ENCODE measurements at regions not wholly inside any gene's neighbourhood (a gene's known extent, or its start where the extent isn't known, plus 50 kb on each side); places are given as distances from the start of the nearest gene placed in this dataset.

DNA sequence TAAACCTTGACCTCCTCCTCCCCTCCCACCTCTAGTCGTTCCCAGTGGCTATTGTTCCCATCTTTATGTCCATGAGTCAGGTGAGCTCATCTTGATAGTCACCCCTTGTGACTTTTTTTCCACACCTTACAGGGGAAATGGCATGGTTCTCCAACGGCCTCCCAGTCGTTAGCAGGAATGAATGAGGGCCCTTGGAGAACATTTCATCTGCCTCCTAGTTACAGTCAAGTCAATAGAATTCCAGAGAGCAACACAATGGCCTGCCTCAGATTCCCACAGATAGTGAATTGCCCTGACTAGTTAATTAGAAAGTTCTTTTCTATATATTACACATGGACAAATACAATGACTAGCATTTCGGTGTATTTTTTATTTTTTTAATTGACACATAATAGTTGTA is 262.6 kb downstream of the ATPSCKMT start:
- peaks cover 14% of the 10 kb centered on the region for H3K9me3 ChIP-seq (replicated peaks)
- no peak overlapping the region for H3K27ac ChIP-seq (replicated peaks)
- no peaks in the 10 kb centered on the region for H3K36me3 ChIP-seq
- H3K27me3 ChIP-seq (ENCODE audit: low read depth): no peaks in the 10 kb centered on the region
- intact Hi-C loops (cut with micrococcal nuclease): no loop called here
- H3K4me1 ChIP-seq: no peaks in the 10 kb centered on the region
- DNase-seq: no peak
- no peak overlapping the region for H3K4me3 ChIP-seq
- TF ChIP-seq, protein P1, sequence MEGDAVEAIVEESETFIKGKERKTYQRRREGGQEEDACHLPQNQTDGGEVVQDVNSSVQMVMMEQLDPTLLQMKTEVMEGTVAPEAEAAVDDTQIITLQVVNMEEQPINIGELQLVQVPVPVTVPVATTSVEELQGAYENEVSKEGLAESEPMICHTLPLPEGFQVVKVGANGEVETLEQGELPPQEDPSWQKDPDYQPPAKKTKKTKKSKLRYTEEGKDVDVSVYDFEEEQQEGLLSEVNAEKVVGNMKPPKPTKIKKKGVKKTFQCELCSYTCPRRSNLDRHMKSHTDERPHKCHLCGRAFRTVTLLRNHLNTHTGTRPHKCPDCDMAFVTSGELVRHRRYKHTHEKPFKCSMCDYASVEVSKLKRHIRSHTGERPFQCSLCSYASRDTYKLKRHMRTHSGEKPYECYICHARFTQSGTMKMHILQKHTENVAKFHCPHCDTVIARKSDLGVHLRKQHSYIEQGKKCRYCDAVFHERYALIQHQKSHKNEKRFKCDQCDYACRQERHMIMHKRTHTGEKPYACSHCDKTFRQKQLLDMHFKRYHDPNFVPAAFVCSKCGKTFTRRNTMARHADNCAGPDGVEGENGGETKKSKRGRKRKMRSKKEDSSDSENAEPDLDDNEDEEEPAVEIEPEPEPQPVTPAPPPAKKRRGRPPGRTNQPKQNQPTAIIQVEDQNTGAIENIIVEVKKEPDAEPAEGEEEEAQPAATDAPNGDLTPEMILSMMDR (IDR thresholded peaks at IDR 0.05; ENCODE audit: borderline replicate concordance): no peak

DNA sequence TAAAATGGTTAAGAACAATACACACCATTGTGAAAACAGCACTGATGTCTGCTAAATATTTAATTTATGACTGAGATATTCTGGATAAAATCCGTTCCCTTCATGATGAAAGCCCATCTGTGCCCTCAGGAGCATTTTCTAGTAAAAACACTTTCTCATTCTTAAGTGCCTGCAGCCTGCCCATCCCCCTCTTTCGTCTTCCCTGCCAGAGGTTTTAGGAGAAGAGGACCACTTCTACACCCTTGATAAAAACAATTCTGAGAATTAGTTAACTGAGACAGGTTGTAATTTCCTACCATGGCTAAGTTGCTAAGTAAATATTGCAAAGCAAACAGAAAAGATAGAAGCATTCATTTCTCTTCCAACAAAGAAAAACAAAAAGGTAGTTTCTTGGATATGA is 272.6 kb downstream of the ATPSCKMT start:
- Histone ChIP-seq H3K36me3 (no peaks in the 10 kb centered on the region), H3K4me3 (no peak overlapping the region), H3K9me3 (replicated peaks) (no peaks in the 10 kb centered on the region), H3K27ac (replicated peaks) (no peak overlapping the region), H3K4me1 (no peaks in the 10 kb centered on the region), H3K27me3 (ENCODE audit: low read depth) (no peaks in the 10 kb centered on the region)
- DNase-seq: no peak
- TF ChIP-seq, protein P1 (IDR thresholded peaks at IDR 0.05; ENCODE audit: borderline replicate concordance): no peak
- intact Hi-C loops (cut with micrococcal nuclease): no loop called here

DNA sequence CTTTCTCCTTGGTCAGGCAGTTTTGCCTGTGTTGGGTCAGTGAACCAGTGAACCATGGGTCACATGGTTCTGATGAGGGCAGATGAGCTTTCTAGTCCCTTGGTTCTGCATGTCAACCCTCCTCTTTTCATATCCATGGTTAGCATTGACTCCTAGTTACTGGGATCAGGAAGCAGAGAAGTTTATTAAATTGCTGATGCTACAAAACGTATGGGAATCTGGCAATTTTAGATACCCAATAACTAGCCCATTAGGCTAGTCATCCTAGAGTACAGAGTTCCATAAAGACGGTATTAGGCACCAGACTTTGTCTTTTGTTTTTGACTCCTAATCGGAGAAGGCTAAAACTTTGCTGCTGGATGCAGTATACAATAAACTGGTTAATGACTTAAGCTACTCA is 273.1 kb downstream of the ATPSCKMT start:
- Histone ChIP-seq H3K27me3 (ENCODE audit: low read depth) (no peaks in the 10 kb centered on the region), H3K4me3 (no peak overlapping the region), H3K27ac (replicated peaks) (no peak overlapping the region), H3K36me3 (no peaks in the 10 kb centered on the region), H3K4me1 (no peaks in the 10 kb centered on the region), H3K9me3 (replicated peaks) (no peaks in the 10 kb centered on the region)
- no peak for DNase-seq
- TF ChIP-seq, protein P1 (IDR thresholded peaks at IDR 0.05; ENCODE audit: borderline replicate concordance): no peak
- intact Hi-C loops (cut with micrococcal nuclease): no loop called here

DNA sequence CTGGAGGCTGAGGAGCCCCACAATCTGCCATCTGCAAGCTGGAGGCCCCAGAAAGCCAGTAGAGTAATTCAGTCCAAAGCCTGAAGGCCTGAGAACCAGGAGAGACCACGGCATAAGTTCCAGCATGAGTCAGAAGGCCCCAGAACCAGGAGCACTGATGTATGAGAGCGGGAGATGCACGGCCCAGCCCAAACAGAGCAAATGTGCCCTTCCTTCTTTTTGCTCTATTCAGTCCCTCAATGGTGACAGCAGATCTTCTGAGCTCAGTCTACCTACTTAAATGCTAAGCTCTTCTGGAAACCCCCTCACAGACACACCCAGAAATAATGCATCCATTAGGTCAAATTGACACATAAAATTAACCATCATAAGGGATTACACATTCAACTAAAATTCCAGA is 277.6 kb downstream of the ATPSCKMT start:
- H3K4me1 ChIP-seq: no peaks in the 10 kb centered on the region
- TF ChIP-seq, protein P1 (IDR thresholded peaks at IDR 0.05; ENCODE audit: borderline replicate concordance): no peak
- H3K36me3 ChIP-seq: no peaks in the 10 kb centered on the region
- no peak overlapping the region for H3K4me3 ChIP-seq
- H3K9me3 ChIP-seq (replicated peaks): peaks cover 37% of the 10 kb centered on the region
- no peaks in the 10 kb centered on the region for H3K27me3 ChIP-seq (ENCODE audit: low read depth)
- intact Hi-C loops (cut with micrococcal nuclease): no loop called here
- DNase-seq: no peak
- H3K27ac ChIP-seq (replicated peaks): no peak overlapping the region

DNA sequence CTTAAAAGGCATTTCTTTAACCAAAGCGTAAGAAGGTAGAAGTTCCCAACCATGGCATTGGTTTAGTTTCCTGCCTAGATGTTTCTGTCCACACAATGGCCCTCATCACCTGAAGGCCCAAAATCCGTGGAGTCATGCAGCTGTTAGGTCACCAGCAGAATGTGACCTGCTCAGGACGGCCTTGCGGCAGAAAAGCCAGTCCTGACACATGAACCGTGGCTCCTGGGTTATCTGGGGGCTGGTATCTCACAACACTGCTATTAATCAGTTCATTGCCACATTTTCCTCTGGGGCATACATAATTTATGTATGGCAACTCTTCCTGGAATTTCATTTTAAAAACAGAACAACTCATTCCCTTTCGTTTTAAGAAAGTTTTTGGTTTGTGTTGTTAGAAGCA is 278.4 kb downstream of the ATPSCKMT start:
- Histone ChIP-seq H3K27me3 (ENCODE audit: low read depth) (no peaks in the 10 kb centered on the region), H3K36me3 (no peaks in the 10 kb centered on the region), H3K9me3 (replicated peaks) (peaks cover 37% of the 10 kb centered on the region), H3K4me1 (no peaks in the 10 kb centered on the region), H3K4me3 (no peak overlapping the region), H3K27ac (replicated peaks) (no peak overlapping the region)
- no peak for DNase-seq
- TF ChIP-seq, protein P1 (IDR thresholded peaks at IDR 0.05; ENCODE audit: borderline replicate concordance): no peak
- intact Hi-C loops (cut with micrococcal nuclease): no loop called here

DNA sequence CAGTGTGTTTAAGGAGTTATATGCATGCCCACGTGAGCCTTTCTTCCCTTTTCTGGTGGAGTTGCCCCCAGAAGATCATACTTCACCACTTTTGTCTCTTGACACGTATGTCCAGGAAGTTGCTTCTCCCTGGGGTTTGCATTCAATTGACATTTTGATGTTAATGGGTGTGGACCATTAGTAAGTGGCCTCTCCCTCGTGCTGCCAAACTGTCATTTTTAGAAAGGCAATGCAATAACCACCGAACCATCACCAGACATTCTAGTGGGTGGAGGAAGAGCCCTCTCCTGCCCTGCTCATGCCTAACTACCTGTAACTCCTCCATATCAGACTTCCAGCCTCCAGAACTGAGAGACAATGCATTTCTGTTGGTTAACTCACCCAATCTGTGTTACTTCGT is 290.8 kb downstream of the ATPSCKMT start:
- no peak overlapping the region for H3K4me3 ChIP-seq
- no peak for DNase-seq
- intact Hi-C loops (cut with micrococcal nuclease): no loop called here
- no peaks in the 10 kb centered on the region for H3K36me3 ChIP-seq
- H3K4me1 ChIP-seq: no peaks in the 10 kb centered on the region
- peaks cover 15% of the 10 kb centered on the region for H3K27me3 ChIP-seq (ENCODE audit: low read depth)
- no peak overlapping the region for H3K27ac ChIP-seq (replicated peaks)
- TF ChIP-seq, protein P1 (IDR thresholded peaks at IDR 0.05; ENCODE audit: borderline replicate concordance): no peak
- no peaks in the 10 kb centered on the region for H3K9me3 ChIP-seq (replicated peaks)

All from left ventricle myocardium inferior (tissue), 1 donor.